Mesendoderm (in vitro differentiated cells): ENCODE measurements at regions not wholly inside any gene's neighbourhood (a gene's known extent, or its start where the extent isn't known, plus 50 kb on each side); places are given as distances from the start of the nearest gene placed in this dataset.

Experiments used
- DNase-seq: peaks from one replicate; pipeline ENCODE4 v3.0.0; 2013
- H2AK5ac ChIP-seq: 2 replicates; pipeline ENCODE4 v1.6.1; 2013; ENCODE audit warnings: low read length, inconsistent platforms
- H2BK120ac ChIP-seq: 2 replicates; pipeline ENCODE4 v1.6.1; 2013; ENCODE audit warnings: low read depth, mild to moderate bottlenecking, low read length, moderate library complexity, mixed read lengths
- H2BK15ac ChIP-seq: replicated peaks from 2 replicates; pipeline ENCODE4 v1.6.1; 2013; ENCODE audit warnings: low read depth, mild to moderate bottlenecking, moderate library complexity
- H2BK5ac ChIP-seq: 2 replicates; pipeline ENCODE4 v1.6.1; 2013; ENCODE audit warnings: low read length, inconsistent platforms
- H3K18ac ChIP-seq: 2 replicates; pipeline ENCODE4 v1.6.1; 2013; ENCODE audit warnings: mild to moderate bottlenecking, low read length, mixed read lengths
- H3K23ac ChIP-seq: one replicate; pipeline ENCODE4 v1.6.1; 2013; ENCODE audit warnings: low read length
- H3K27ac ChIP-seq: 2 replicates; pipeline ENCODE4 v1.5.1; 2013; ENCODE audit warnings: low read depth, mild to moderate bottlenecking, inconsistent platforms, low read length, moderate library complexity
- H3K27me3 ChIP-seq: 2 replicates; pipeline ENCODE4 v1.6.1; 2013; ENCODE audit warnings: low read length, control low read depth, mild to moderate bottlenecking, inconsistent platforms; ENCODE audit not compliant: insufficient read depth, poor library complexity
- H3K36me3 ChIP-seq: 2 replicates; pipeline ENCODE4 v1.6.1; 2013; ENCODE audit warnings: low read length, inconsistent platforms; ENCODE audit not compliant: control insufficient read depth, insufficient read depth
- H3K4ac ChIP-seq: one replicate; pipeline ENCODE4 v1.6.1; 2013; ENCODE audit warnings: low read depth, mild to moderate bottlenecking, low read length, moderate library complexity
- H3K4me1 ChIP-seq: 2 replicates; pipeline ENCODE4 v1.6.1; 2013; ENCODE audit warnings: low read depth, low read length, inconsistent platforms; ENCODE audit not compliant: control insufficient read depth
- H3K4me2 ChIP-seq: 2 replicates; pipeline ENCODE4 v1.6.1; 2013; ENCODE audit warnings: low read length
- H3K4me3 ChIP-seq: 2 replicates; pipeline ENCODE4 v1.5.1; 2013; ENCODE audit warnings: mild to moderate bottlenecking, low read length
- H3K56ac ChIP-seq: one replicate; pipeline ENCODE4 v1.6.1; 2013; ENCODE audit warnings: low read length
- H3K79me1 ChIP-seq: 2 replicates; pipeline ENCODE4 v1.6.1; 2013; ENCODE audit warnings: low read length, inconsistent platforms
- H3K79me2 ChIP-seq: 2 replicates; pipeline ENCODE4 v1.6.1; 2013; ENCODE audit warnings: mild to moderate bottlenecking, low read length; ENCODE audit not compliant: control insufficient read depth, insufficient read depth
- H3K9ac ChIP-seq: 2 replicates; pipeline ENCODE4 v1.6.1; 2013; ENCODE audit warnings: low read length, inconsistent platforms
- H4K5ac ChIP-seq: one replicate; pipeline ENCODE4 v1.6.1; 2013; ENCODE audit warnings: low read length
- H4K8ac ChIP-seq: one replicate; pipeline ENCODE4 v1.6.1; 2013; ENCODE audit warnings: low read depth, mild to moderate bottlenecking, control low read depth, low read length, moderate library complexity
- WGBS: extraction: QIAGEN DNeasy Blood & Tissue Kit; methylation state at CpG from one replicate; pipeline ENCODE4 v1.1.7; 2013; ENCODE audit warnings: low lambda C conversion rate, missing lambda C conversion rate; ENCODE audit not compliant: insufficient coverage; ENCODE audit errors: extremely low coverage; 5-methylcytosine and 5-hydroxymethylcytosine counted together

GRCh38 chr5:175035882-175036533 is 311.6 kb downstream of the MSX2 start:
- Histone ChIP-seq H3K27ac (no peak overlapping the region), H2AK5ac (no peak overlapping the region), H2BK120ac (no peak overlapping the region), H3K79me2 (no peaks in the 10 kb centered on the region), H2BK5ac (no peak overlapping the region), H3K4me1 (no peaks in the 10 kb centered on the region), H3K36me3 (no peaks in the 10 kb centered on the region), H3K4me3 (no peak overlapping the region), H3K27me3 (no peaks in the 10 kb centered on the region), H4K8ac (no peak overlapping the region), H2BK15ac (no peak overlapping the region), H3K18ac (no peak overlapping the region), H3K4me2 (no peak overlapping the region), H3K56ac (no peak overlapping the region), H4K5ac (no peak overlapping the region), H3K23ac (no peak overlapping the region), H3K4ac (no peak overlapping the region), H3K9ac (no peak overlapping the region), H3K79me1 (no peaks in the 10 kb centered on the region)
- peak; percentile 28 for DNase-seq
- no CpG with 5 or more reads among the region's 1 CpG for WGBS

DNA sequence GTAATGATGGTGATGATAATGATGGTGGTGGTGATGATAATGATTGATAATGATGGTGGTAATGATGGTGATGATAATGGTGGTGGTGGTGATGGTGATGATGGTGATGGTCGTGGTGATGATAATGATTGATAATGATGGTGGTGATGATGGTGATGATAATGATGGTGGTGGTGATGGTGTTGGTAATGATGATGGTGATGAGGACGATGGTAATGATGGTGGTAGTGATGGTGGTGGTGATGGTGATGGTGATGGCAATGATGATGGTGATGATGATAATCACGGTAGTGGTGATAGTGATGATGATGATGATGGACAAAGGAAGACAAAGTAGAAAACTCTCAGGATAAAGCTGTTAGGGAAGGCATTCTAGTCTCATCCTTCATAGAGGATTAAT is 310.5 kb downstream of the MSX2 start:
- Histone ChIP-seq H2BK120ac (no peak overlapping the region), H3K36me3 (no peaks in the 10 kb centered on the region), H3K4ac (no peak overlapping the region), H3K4me3 (no peak overlapping the region), H3K4me1 (no peaks in the 10 kb centered on the region), H3K9ac (no peak overlapping the region), H4K5ac (no peak overlapping the region), H4K8ac (no peak overlapping the region), H3K18ac (no peak overlapping the region), H2BK5ac (no peak overlapping the region), H2AK5ac (no peak overlapping the region), H3K27me3 (no peaks in the 10 kb centered on the region), H3K79me2 (no peaks in the 10 kb centered on the region), H3K27ac (no peak overlapping the region), H3K4me2 (no peak overlapping the region), H2BK15ac (no peak overlapping the region), H3K56ac (no peak overlapping the region), H3K79me1 (no peaks in the 10 kb centered on the region), H3K23ac (no peak overlapping the region)
- DNase-seq: no peak
- WGBS: 93% methylated on average over 2 of the region's 3 CpGs

- H3K79me2 ChIP-seq: no peaks in the 10 kb centered on the region
- no CpG with 5 or more reads among the region's 4 CpGs for WGBS
- H3K9ac ChIP-seq: no peak overlapping the region
- H4K8ac ChIP-seq: no peak overlapping the region
- no peak for DNase-seq
- H2BK15ac ChIP-seq: no peak overlapping the region
- no peak overlapping the region for H3K4me3 ChIP-seq
- H2AK5ac ChIP-seq: no peak overlapping the region
- no peak overlapping the region for H3K23ac ChIP-seq
- no peak overlapping the region for H3K4me2 ChIP-seq
- H3K27ac ChIP-seq: no peak overlapping the region
- H2BK120ac ChIP-seq: no peak overlapping the region
- H3K56ac ChIP-seq: no peak overlapping the region
- no peaks in the 10 kb centered on the region for H3K4me1 ChIP-seq
- H4K5ac ChIP-seq: no peak overlapping the region
- no peak overlapping the region for H3K4ac ChIP-seq
- no peaks in the 10 kb centered on the region for H3K27me3 ChIP-seq
- no peaks in the 10 kb centered on the region for H3K79me1 ChIP-seq
- H2BK5ac ChIP-seq: no peak overlapping the region
- no peaks in the 10 kb centered on the region for H3K36me3 ChIP-seq
- H3K18ac ChIP-seq: no peak overlapping the region
Measured at GRCh38 chr5:175032741-175033151, 308.4 kb downstream of the MSX2 start.

DNA sequence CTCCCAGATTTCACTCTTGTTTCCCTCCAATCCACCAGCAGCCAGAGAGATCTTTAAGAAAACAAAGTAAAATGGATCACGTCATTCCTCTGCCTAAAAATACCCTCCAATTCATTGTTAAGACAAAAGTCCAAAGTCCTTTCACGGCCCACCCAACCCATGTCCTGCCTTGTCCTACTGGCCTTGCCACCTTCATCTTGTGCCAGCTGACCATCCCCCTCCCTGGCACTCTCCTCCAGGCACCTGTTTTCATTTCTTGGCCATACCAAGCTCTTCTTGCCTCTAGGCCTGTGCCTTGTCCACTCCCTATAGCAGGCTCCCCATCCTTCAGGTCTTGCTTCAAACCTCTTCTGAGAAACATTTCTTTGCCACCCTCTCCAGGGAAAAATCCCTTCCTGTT is 307.6 kb downstream of the MSX2 start:
- Histone ChIP-seq H3K36me3 (no peaks in the 10 kb centered on the region), H4K5ac (no peak overlapping the region), H2BK5ac (no peak overlapping the region), H3K4ac (no peak overlapping the region), H3K4me2 (no peak overlapping the region), H3K18ac (no peak overlapping the region), H3K79me2 (no peaks in the 10 kb centered on the region), H3K23ac (no peak overlapping the region), H3K56ac (no peak overlapping the region), H3K4me3 (no peak overlapping the region), H3K4me1 (no peaks in the 10 kb centered on the region), H2BK15ac (no peak overlapping the region), H2BK120ac (no peak overlapping the region), H3K27ac (no peak overlapping the region), H4K8ac (no peak overlapping the region), H3K79me1 (no peaks in the 10 kb centered on the region), H2AK5ac (no peak overlapping the region), H3K9ac (no peak overlapping the region), H3K27me3 (no peaks in the 10 kb centered on the region)
- DNase-seq: no peak
- no CpG with 5 or more reads among the region's 2 CpGs for WGBS

DNA sequence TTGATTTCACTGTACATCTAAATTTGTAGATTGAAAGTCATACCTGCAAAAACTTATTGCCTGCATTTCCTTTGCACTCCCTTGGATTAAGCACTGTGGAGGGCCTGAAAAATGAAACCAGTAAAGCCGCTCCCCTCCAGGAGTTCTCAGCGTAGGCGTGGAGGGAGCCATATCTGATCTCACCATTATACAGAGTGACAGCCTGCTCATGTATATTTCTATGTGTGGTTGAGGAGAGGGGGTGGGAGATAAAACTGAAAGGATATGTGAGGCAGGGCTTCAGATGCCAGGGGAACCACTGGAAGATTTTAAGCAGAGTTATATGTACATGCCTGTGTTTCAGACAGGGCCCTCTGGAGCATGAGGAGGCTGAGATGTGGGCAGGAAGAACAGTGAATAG is 303.0 kb downstream of the MSX2 start:
- Histone ChIP-seq H3K79me1 (no peaks in the 10 kb centered on the region), H2BK5ac (no peak overlapping the region), H2AK5ac (no peak overlapping the region), H3K4me2 (no peak overlapping the region), H3K56ac (no peak overlapping the region), H3K4me1 (no peaks in the 10 kb centered on the region), H4K8ac (no peak overlapping the region), H2BK15ac (no peak overlapping the region), H4K5ac (no peak overlapping the region), H3K23ac (no peak overlapping the region), H3K27ac (no peak overlapping the region), H3K4me3 (no peak overlapping the region), H3K4ac (no peak overlapping the region), H3K36me3 (no peaks in the 10 kb centered on the region), H2BK120ac (no peak overlapping the region), H3K9ac (no peak overlapping the region), H3K18ac (no peak overlapping the region), H3K79me2 (no peaks in the 10 kb centered on the region), H3K27me3 (no peaks in the 10 kb centered on the region)
- WGBS: no CpG with 5 or more reads among the region's 3 CpGs
- no peak for DNase-seq

DNA sequence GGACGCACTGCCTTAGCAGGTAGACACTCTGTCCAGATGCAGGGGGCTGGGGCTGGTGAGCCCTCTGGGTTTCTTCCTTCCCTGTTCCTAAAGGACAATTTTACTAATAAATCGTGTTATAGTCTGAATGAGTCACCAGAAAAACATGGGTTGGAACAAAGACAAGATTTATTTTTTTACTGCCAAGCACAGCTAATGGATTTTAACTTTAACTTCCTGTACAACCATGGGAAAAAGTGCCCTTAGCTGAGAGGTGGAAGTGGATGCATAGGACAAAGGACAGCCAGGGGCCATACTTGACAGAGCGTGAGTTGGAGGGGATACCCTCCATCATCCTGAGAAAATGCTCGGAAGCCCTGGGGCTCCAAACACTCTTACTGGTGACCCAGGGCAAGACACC is 300.7 kb downstream of the MSX2 start:
- Histone ChIP-seq H3K23ac (no peak overlapping the region), H2BK5ac (no peak overlapping the region), H2AK5ac (no peak overlapping the region), H3K79me1 (no peaks in the 10 kb centered on the region), H4K5ac (no peak overlapping the region), H3K4me1 (no peaks in the 10 kb centered on the region), H3K9ac (no peak overlapping the region), H3K4ac (no peak overlapping the region), H3K79me2 (no peaks in the 10 kb centered on the region), H2BK15ac (no peak overlapping the region), H3K4me3 (no peak overlapping the region), H3K56ac (no peak overlapping the region), H3K4me2 (no peak overlapping the region), H3K27ac (no peak overlapping the region), H3K36me3 (no peaks in the 10 kb centered on the region), H2BK120ac (no peak overlapping the region), H4K8ac (no peak overlapping the region), H3K27me3 (no peaks in the 10 kb centered on the region), H3K18ac (no peak overlapping the region)
- DNase-seq: no peak
- WGBS: no CpG with 5 or more reads among the region's 4 CpGs
